Caco-2 (cell line): ENCODE measurements at regions not wholly inside any gene's neighbourhood (a gene's known extent, or its start where the extent isn't known, plus 50 kb on each side); places are given as distances from the start of the nearest gene placed in this dataset.
A peak's percentile ranks its signal among the peaks of the same experiment; 100 is the strongest.

Source experiments
- BruUV-seq: library from RNA; stranded (reverse); fragments of 400-500 nt; replicated peaks from 2 replicates; lab custom pipeline; 2021; lab: Mats Ljungman, UMichigan
- CTCF ChIA-PET: fragments of 300-600 bp; sonication (Branson Sonifier 250); formaldehyde crosslinking; loops from one replicate; lab custom pipeline; 2022; ENCODE audit warnings: antibody characterized with exemption; lab: Charles Lee
- POLR2A ChIA-PET: fragments of 300-600 bp; sonication (Branson Sonifier 250); formaldehyde crosslinking; loops from one replicate; lab custom pipeline; 2022; ENCODE audit warnings: antibody characterized with exemption; lab: Charles Lee
- DNase-seq, 2 experiments: peaks; one replicate each; pipeline versions ENCODE4 v3.0.0 to v3.0.0-alpha.2; 2020 to 2022
- H3K27me3 ChIP-seq: replicated peaks from 2 replicates; pipeline ENCODE4 v1.6.0; 2011; ENCODE audit warnings: low read length; ENCODE audit not compliant: control insufficient read depth, insufficient read depth
- H3K36me3 ChIP-seq: 2 replicates; pipeline ENCODE4 v1.5.1; 2011; ENCODE audit warnings: low read length; ENCODE audit not compliant: control insufficient read depth, insufficient read depth
- H3K4me1 ChIP-seq: fragments of 250-450 bp; sonication (Bioruptor Pico); 2 replicates; pipeline ENCODE4 v1.5.1; 2020; ENCODE audit warnings: mild to moderate bottlenecking
- H3K4me3 ChIP-seq: 2 replicates; pipeline ENCODE4 v1.5.1; 2011; ENCODE audit warnings: low read depth, mild to moderate bottlenecking, control low read depth, low read length
- H3K9me3 ChIP-seq: fragments of 250-450 bp; sonication (Bioruptor Pico); 2 replicates; pipeline ENCODE4 v1.5.1; 2020; ENCODE audit warnings: mild to moderate bottlenecking, moderate library complexity
- H3K27ac Mint-ChIP-seq: one replicate; pipeline ENCODE4 v1.8.0; 2022; ENCODE audit warnings: mixed read lengths; ENCODE audit not compliant: unreplicated experiment
- H3K27me3 Mint-ChIP-seq: one replicate; pipeline ENCODE4 v1.8.0; 2022; ENCODE audit warnings: mixed read lengths; ENCODE audit not compliant: insufficient read depth, unreplicated experiment
- H3K36me3 Mint-ChIP-seq: one replicate; pipeline ENCODE4 v1.8.0; 2022; ENCODE audit warnings: mild to moderate bottlenecking, mixed read lengths; ENCODE audit not compliant: insufficient read depth, unreplicated experiment
- H3K4me1 Mint-ChIP-seq: one replicate; pipeline ENCODE4 v1.8.0; 2022; ENCODE audit warnings: low read depth, mixed read lengths; ENCODE audit not compliant: unreplicated experiment
- H3K4me3 Mint-ChIP-seq: one replicate; pipeline ENCODE4 v1.8.0; 2022; ENCODE audit warnings: mild to moderate bottlenecking, moderate library complexity, mixed read lengths; ENCODE audit not compliant: unreplicated experiment
- H3K9me3 Mint-ChIP-seq: one replicate; pipeline ENCODE4 v1.8.0; 2022; ENCODE audit warnings: mixed read lengths; ENCODE audit not compliant: unreplicated experiment
- intact Hi-C: fragments of 100-400 bp; cut with micrococcal nuclease; formaldehyde crosslinking; loops from one replicate; pipeline ENCODE4 v1.10.0; 2022; ENCODE audit not compliant: unreplicated experiment
- TF ChIP-seq, protein P1 (sequence below), 2 experiments: fragments of 200-600 bp in 1 of 2; IDR thresholded peaks; 1 replicate in 1 of 2; 2 replicates in 1 of 2; pipeline versions ENCODE4 v1.5.1 to v1.8.0; 2011 to 2022; ENCODE audit warnings: antibody characterized with exemption in 1 of 2, control low read depth in 1 of 2, inconsistent platforms in 1 of 2, low read depth in 1 of 2, low read length in 1 of 2, mild to moderate bottlenecking in 1 of 2, moderate library complexity in 1 of 2; ENCODE audit not compliant: insufficient read depth in 1 of 2, severe bottlenecking in 1 of 2, unreplicated experiment in 1 of 2

DNA sequence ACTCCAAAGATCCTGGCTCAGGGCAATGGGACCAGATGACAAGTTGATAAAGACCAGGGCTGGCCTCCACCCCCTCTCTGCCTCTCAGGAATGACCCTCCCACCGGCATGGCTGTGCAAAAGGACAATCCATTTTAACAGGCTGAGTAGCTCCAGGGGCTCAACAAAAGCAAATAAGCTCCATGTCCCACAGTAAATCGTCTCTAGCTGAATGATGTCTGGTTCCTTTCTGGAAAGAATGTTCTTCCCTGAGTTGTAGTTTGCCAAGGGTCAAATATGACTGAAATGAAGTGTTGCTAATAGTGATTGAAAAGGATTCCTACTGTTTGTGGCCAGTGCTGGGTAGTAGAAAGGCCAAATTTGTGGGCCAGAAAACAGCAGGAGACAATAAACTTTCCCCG lies 434.4 kb upstream of the ETAA1 start:
- no peaks in the 10 kb centered on the region for H3K9me3 Mint-ChIP-seq
- TF ChIP-seq, protein P1, sequence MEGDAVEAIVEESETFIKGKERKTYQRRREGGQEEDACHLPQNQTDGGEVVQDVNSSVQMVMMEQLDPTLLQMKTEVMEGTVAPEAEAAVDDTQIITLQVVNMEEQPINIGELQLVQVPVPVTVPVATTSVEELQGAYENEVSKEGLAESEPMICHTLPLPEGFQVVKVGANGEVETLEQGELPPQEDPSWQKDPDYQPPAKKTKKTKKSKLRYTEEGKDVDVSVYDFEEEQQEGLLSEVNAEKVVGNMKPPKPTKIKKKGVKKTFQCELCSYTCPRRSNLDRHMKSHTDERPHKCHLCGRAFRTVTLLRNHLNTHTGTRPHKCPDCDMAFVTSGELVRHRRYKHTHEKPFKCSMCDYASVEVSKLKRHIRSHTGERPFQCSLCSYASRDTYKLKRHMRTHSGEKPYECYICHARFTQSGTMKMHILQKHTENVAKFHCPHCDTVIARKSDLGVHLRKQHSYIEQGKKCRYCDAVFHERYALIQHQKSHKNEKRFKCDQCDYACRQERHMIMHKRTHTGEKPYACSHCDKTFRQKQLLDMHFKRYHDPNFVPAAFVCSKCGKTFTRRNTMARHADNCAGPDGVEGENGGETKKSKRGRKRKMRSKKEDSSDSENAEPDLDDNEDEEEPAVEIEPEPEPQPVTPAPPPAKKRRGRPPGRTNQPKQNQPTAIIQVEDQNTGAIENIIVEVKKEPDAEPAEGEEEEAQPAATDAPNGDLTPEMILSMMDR (IDR thresholded peaks at IDR 0.05; ENCODE audit: insufficient read depth in 1 of 2, low read depth in 1 of 2, low read length in 1 of 2, severe bottlenecking in 1 of 2, unreplicated experiment in 1 of 2): no peak
- no peaks in the 10 kb centered on the region; the same call in 1 of the 2 replicates for H3K9me3 ChIP-seq
- no peak overlapping the region for H3K4me3 Mint-ChIP-seq
- H3K4me1 Mint-ChIP-seq: no peaks in the 10 kb centered on the region
- no peak overlapping the region for H3K4me3 ChIP-seq
- no peaks in the 10 kb centered on the region for H3K4me1 ChIP-seq
- no peaks in the 10 kb centered on the region for H3K36me3 Mint-ChIP-seq
- H3K36me3 ChIP-seq: no peaks in the 10 kb centered on the region
- BruUV-seq: no TSS peak
- H3K27me3 Mint-ChIP-seq: no peaks in the 10 kb centered on the region
- no peak overlapping the region for H3K27ac Mint-ChIP-seq
- intact Hi-C loops: no loop called here
- POLR2A ChIA-PET: no interaction called here
- CTCF ChIA-PET: no interaction called here
- DNase-seq: peak in 1 of 2 experiments; percentile 43
- no peaks in the 10 kb centered on the region for H3K27me3 ChIP-seq

DNA sequence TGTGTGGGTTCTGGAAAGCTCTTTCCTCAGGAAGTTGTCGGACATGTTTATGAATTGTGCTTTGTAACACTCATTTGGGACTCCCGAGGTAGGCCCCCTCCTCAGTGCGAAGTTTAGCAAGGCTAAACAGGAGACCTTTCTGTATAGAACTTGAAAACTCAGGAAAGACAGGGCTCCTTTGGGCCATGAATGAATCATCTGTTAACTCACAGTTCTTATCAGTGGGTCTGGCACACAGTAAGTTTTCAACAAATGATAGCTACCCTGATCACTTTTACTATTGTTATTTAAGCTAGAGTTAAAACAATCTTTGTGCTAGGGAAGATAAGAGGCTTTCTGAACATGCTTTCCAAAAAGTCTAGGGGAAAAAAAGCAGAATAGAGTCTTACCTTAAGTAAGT lies 430.5 kb upstream of the ETAA1 start:
- ChIA-PET POLR2A (interaction anchor here (0.6 kb wide), 1 partner anchor 87 kb away, joined by 3 read pairs; no protein-coding TSS in a partner anchor), CTCF (no interaction called here)
- H3K4me1 Mint-ChIP-seq: no peaks in the 10 kb centered on the region
- Histone ChIP-seq H3K27me3 (no peaks in the 10 kb centered on the region), H3K4me3 (no peak overlapping the region), H3K36me3 (no peaks in the 10 kb centered on the region), H3K4me1 (no peaks in the 10 kb centered on the region), H3K9me3 (no peaks in the 10 kb centered on the region; the same call in 1 of the 2 replicates)
- no TSS peak for BruUV-seq
- H3K27me3 Mint-ChIP-seq: no peaks in the 10 kb centered on the region
- no peaks in the 10 kb centered on the region for H3K36me3 Mint-ChIP-seq
- H3K4me3 Mint-ChIP-seq: no peak overlapping the region
- TF ChIP-seq, protein P1 (IDR thresholded peaks at IDR 0.05; ENCODE audit: insufficient read depth in 1 of 2, low read depth in 1 of 2, low read length in 1 of 2, severe bottlenecking in 1 of 2, unreplicated experiment in 1 of 2): no peak
- H3K9me3 Mint-ChIP-seq: no peaks in the 10 kb centered on the region
- intact Hi-C loops: no loop called here
- no peak for DNase-seq
- no peak overlapping the region for H3K27ac Mint-ChIP-seq

DNA sequence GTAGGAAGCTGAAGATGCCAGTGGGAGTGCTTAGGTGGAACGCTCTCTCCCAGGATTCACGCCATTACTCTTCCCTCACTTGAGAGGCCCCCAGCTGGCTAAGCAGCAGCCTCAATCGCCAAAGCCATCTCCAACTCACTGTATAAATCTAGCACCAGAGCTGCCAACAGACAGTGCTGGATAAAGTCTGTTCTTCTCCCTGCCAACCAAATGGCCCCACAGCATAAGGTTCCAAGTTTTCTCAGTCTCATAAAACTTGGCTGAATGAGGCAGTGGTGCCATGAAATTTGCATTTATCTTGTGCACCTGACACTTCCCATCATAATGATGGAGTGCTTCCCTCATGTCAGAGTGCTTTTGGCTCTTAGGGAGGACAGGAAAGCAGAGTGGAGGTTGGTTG lies 428.2 kb upstream of the ETAA1 start:
- H3K4me1 Mint-ChIP-seq: no peaks in the 10 kb centered on the region
- no peaks in the 10 kb centered on the region for H3K36me3 Mint-ChIP-seq
- ChIA-PET POLR2A (no interaction called here), CTCF (no interaction called here)
- H3K27ac Mint-ChIP-seq: no peak overlapping the region
- H3K4me1 ChIP-seq: no peaks in the 10 kb centered on the region
- H3K4me3 Mint-ChIP-seq: no peak overlapping the region
- no peaks in the 10 kb centered on the region for H3K9me3 Mint-ChIP-seq
- no peaks in the 10 kb centered on the region for H3K27me3 ChIP-seq
- BruUV-seq: no TSS peak
- no peak overlapping the region for H3K4me3 ChIP-seq
- H3K9me3 ChIP-seq: no peaks in the 10 kb centered on the region; the same call in 1 of the 2 replicates
- TF ChIP-seq, protein P1 (IDR thresholded peaks at IDR 0.05; ENCODE audit: insufficient read depth in 1 of 2, low read depth in 1 of 2, low read length in 1 of 2, severe bottlenecking in 1 of 2, unreplicated experiment in 1 of 2): no peak
- intact Hi-C loops: no loop called here
- peaks cover under 1% of the 10 kb centered on the region for H3K27me3 Mint-ChIP-seq
- no peak for DNase-seq
- no peaks in the 10 kb centered on the region for H3K36me3 ChIP-seq
